Brain microvascular endothelial cell (primary cell): ENCODE measurements at regions not wholly inside any gene's neighbourhood (a gene's known extent, or its start where the extent isn't known, plus 50 kb on each side); places are given as distances from the start of the nearest gene placed in this dataset.

Experiments
- DNase-seq: peaks from one replicate; pipeline ENCODE4 v3.0.0-alpha.2; 2020
- H3K27ac ChIP-seq: fragments of 250-450 bp; sonication (Bioruptor Pico); 2 replicates; pipeline ENCODE4 v1.5.1; 2020; ENCODE audit warnings: mild to moderate bottlenecking, moderate library complexity
- H3K27me3 ChIP-seq: fragments of 250-450 bp; sonication (Bioruptor Pico); replicated peaks from 2 replicates; pipeline ENCODE4 v1.5.1; 2020; ENCODE audit warnings: mild to moderate bottlenecking
- H3K36me3 ChIP-seq: fragments of 250-450 bp; sonication (Bioruptor Pico); replicated peaks from 2 replicates; pipeline ENCODE4 v1.5.1; 2020; ENCODE audit warnings: mild to moderate bottlenecking
- H3K4me3 ChIP-seq: 2 replicates; pipeline ENCODE4 v1.5.1; 2011; ENCODE audit warnings: low read depth, mild to moderate bottlenecking, control low read depth, low read length, moderate library complexity
- CTCF ChIP-seq: IDR thresholded peaks from 2 replicates; pipeline ENCODE4 v1.5.1; 2011; ENCODE audit warnings: low read depth, mild to moderate bottlenecking, moderate library complexity, low read length, control low read depth, inconsistent platforms; ENCODE audit errors: missing control alignments
- in situ Hi-C: cut with HindIII; loops from 2 replicates; pipeline ENCODE4 v1.10.0; 2017; ENCODE audit warnings: low sequenced_read_pairs, low pct_ligation_motif_present

DNA sequence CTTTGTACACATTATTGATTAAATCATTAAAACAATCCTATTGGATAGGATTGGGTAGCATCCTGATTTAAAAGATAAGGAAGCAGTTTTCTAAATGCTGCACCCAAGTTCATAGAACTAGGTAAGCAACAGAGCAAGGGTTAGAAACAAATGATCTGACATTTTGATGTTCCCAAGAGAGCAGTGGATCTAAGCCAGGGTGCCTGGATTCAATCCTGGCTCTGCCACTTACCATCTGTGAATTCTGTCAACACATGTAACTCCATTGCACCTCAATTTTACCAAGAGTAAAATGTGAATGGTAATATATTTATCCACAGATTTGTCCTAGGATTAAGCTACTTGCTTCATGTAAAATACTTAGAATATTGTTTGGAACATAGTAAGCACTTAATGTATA lies 982.6 kb upstream of the FANCL start:
- Histone ChIP-seq H3K36me3 (no peaks in the 10 kb centered on the region), H3K4me3 (no peak overlapping the region), H3K27ac (no peak overlapping the region), H3K27me3 (no peaks in the 10 kb centered on the region)
- DNase-seq: no peak
- in situ Hi-C loops: no loop called here
- no peak for TF ChIP-seq CTCF

GRCh38 chr2:59217360-59217759 lies 976.2 kb upstream of the FANCL start:
- Histone ChIP-seq H3K27me3 (no peaks in the 10 kb centered on the region), H3K27ac (no peak overlapping the region), H3K36me3 (no peaks in the 10 kb centered on the region), H3K4me3 (no peak overlapping the region)
- in situ Hi-C loops: no loop called here
- no peak for TF ChIP-seq CTCF
- DNase-seq: no peak

DNA sequence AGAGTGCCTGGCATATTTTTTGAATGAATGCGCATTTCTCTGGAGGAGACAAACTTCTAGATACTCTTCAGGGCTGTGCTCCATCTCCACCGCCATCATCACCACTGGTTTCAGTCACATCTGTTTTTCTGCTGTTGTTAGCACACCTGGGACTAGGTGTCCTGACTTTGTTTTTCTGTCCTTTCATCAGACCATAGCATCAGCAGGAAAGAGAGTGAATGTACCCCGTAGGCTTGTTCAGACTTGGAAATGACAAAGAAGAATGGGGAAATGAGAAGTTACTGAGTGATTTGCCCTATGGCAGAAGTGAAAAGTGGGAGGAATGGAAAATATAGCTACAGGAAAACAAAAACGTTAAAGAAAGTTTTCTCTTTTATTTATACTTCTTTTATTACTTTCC lies 965.2 kb upstream of the FANCL start:
- Histone ChIP-seq H3K27me3 (no peaks in the 10 kb centered on the region), H3K27ac (no peak overlapping the region), H3K4me3 (no peak overlapping the region)

GRCh38 chr2:59204040-59204439 lies 962.9 kb upstream of the FANCL start:
- DNase-seq: no peak
- Histone ChIP-seq H3K36me3 (no peaks in the 10 kb centered on the region), H3K27ac (no peak overlapping the region), H3K4me3 (no peak overlapping the region), H3K27me3 (no peaks in the 10 kb centered on the region)
- TF ChIP-seq CTCF: no peak
- in situ Hi-C loops: no loop called here

More for the DNA sequence above, 965.2 kb upstream of the FANCL start:
- no peak for TF ChIP-seq CTCF
- H3K36me3 ChIP-seq: no peaks in the 10 kb centered on the region
- in situ Hi-C loops: no loop called here
- DNase-seq: no peak

- no peak for TF ChIP-seq CTCF
Observed at GRCh38 chr2:59196491-59196890, 955.4 kb upstream of the FANCL start.

GRCh38 chr2:59195851-59196250 lies 954.7 kb upstream of the FANCL start:
- Histone ChIP-seq H3K27me3 (no peaks in the 10 kb centered on the region), H3K4me3 (no peak overlapping the region), H3K27ac (no peak overlapping the region), H3K36me3 (no peaks in the 10 kb centered on the region)
- DNase-seq: no peak
- TF ChIP-seq CTCF: no peak
- in situ Hi-C loops: no loop called here

More at GRCh38 chr2:59196491-59196890, 955.4 kb upstream of the FANCL start:
- no peak overlapping the region for H3K4me3 ChIP-seq
- DNase-seq: no peak
- no peaks in the 10 kb centered on the region for H3K27me3 ChIP-seq
- no peaks in the 10 kb centered on the region for H3K36me3 ChIP-seq
- H3K27ac ChIP-seq: no peak overlapping the region
- in situ Hi-C loops: no loop called here
